MM.1S (cell line): ENCODE measurements at regions not wholly inside any gene's neighbourhood (a gene's known extent, or its start where the extent isn't known, plus 50 kb on each side); places are given as distances from the start of the nearest gene placed in this dataset.
"Not testable (repeated sequence)": the region's sequence is repeated elsewhere in the genome, so short reads cannot be mapped to it uniquely, and the experiment has no call there.

ENCODE experiments used
- EZH2 ChIP-seq: fragments of 300-600 bp; sonication (generic); optimal IDR thresholded peaks from 2 replicates; pipeline ENCODE3; 2017; ENCODE audit warnings: low read depth, mild to moderate bottlenecking, antibody characterized with exemption, low read length, mixed read lengths
- TF ChIP-seq, protein P1 (sequence below): fragments of 300-600 bp; sonication (generic); IDR thresholded peaks from 2 replicates; pipeline ENCODE4 v1.5.1; 2016; ENCODE audit warnings: antibody characterized with exemption, low read length, mixed read lengths

DNA sequence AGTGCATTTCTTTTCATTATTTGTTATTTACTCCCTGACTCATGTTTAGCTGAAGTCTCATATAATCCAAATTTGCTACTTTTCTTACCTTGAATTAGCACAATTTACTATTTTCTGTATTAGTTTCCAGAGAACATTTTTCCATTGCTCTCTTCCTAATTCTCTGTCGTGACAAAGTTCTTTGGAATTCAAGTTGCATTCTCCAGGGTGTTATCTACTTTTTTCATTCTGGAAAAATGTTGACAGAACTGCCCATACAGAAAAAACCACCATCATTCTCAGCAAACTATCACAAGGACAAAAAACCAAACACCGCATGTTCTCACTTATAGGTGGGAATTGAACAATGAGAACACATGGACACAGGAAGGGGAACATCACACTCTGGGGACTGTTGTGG lies 67.3 kb upstream of the SGIP1 start:
- TF ChIP-seq, protein P1, sequence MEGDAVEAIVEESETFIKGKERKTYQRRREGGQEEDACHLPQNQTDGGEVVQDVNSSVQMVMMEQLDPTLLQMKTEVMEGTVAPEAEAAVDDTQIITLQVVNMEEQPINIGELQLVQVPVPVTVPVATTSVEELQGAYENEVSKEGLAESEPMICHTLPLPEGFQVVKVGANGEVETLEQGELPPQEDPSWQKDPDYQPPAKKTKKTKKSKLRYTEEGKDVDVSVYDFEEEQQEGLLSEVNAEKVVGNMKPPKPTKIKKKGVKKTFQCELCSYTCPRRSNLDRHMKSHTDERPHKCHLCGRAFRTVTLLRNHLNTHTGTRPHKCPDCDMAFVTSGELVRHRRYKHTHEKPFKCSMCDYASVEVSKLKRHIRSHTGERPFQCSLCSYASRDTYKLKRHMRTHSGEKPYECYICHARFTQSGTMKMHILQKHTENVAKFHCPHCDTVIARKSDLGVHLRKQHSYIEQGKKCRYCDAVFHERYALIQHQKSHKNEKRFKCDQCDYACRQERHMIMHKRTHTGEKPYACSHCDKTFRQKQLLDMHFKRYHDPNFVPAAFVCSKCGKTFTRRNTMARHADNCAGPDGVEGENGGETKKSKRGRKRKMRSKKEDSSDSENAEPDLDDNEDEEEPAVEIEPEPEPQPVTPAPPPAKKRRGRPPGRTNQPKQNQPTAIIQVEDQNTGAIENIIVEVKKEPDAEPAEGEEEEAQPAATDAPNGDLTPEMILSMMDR = not testable (repeated sequence)
- not testable (repeated sequence) for TF ChIP-seq EZH2
